H1 (cell line): ENCODE measurements at regions not wholly inside any gene's neighbourhood (a gene's known extent, or its start where the extent isn't known, plus 50 kb on each side); places are given as distances from the start of the nearest gene placed in this dataset.

ENCODE experiments used
- ATF2 ChIP-seq: IDR thresholded peaks from 2 replicates; pipeline ENCODE4 v1.6.1; 2012; ENCODE audit warnings: low read length, inconsistent platforms
- CBX8 ChIP-seq: fragments of 300-800, 300-1000 bp; sonication (generic); IDR thresholded peaks from 2 replicates; pipeline ENCODE4 v1.7.1; 2016; ENCODE audit warnings: low read depth, low read length, borderline replicate concordance
- EGR1 ChIP-seq: IDR thresholded peaks from 2 replicates; pipeline ENCODE4 v1.6.1; 2011; ENCODE audit warnings: low read depth, low read length, borderline replicate concordance
- RAD21 ChIP-seq, 2 experiments: IDR thresholded peaks in 1 of 2; conservative IDR thresholded peaks in 1 of 2; 2 replicates each; pipeline ENCODE4 v1.6.1; 2011; ENCODE audit warnings: low read depth in 2 of 2, low read length in 2 of 2, improper control_type of control experiment in 1 of 2, inconsistent platforms in 1 of 2, mild to moderate bottlenecking in 1 of 2, moderate library complexity in 1 of 2
- RNF2 ChIP-seq: fragments of 200-900, 300-1000 bp; sonication (generic); IDR thresholded peaks from 2 replicates; pipeline ENCODE4 v1.7.1; 2016; ENCODE audit warnings: borderline replicate concordance, low read depth, mild to moderate bottlenecking, antibody characterized with exemption, low read length; ENCODE audit not compliant: poor library complexity, severe bottlenecking; ENCODE audit errors: missing control alignments
- SAP30 ChIP-seq: fragments of 300-600 bp; sonication (generic); IDR thresholded peaks from 2 replicates; pipeline ENCODE4 v1.7.1; 2012; ENCODE audit warnings: low read length, moderate library complexity, mild to moderate bottlenecking, inconsistent platforms; ENCODE audit not compliant: insufficient read depth, insufficient replicate concordance
- TF ChIP-seq, protein P1 (sequence below): IDR thresholded peaks from 2 replicates; pipeline ENCODE4 v1.6.1; 2011; ENCODE audit warnings: low read depth, mild to moderate bottlenecking, low read length; ENCODE audit not compliant: insufficient read depth

DNA sequence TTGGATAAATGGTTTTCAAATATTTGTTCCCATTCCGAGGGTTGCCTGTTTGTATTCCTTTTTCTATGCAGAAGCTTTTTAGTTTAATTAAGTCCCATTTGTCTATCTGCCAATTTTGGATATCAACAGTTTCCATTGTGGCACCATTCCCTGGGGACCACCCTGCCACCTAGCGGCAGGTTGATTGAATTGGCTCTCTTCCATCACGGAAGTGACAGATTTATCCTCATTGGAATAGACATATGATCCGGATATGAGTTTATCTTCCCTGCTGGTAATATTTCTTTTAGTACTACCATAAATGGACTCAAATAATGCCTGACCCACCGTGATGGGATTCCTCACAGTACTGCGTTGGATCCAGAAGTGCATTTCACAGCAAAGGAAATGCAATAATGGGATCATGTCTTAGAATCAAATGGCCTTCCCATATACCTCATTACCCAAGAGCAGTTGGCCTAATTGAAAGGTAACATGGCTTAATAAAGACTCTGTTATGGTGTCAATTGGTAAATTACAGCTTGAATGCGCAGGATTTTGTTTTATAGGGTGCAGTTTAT is 327.0 kb downstream of the BMP2 start (continued):
- TF ChIP-seq, protein P1, sequence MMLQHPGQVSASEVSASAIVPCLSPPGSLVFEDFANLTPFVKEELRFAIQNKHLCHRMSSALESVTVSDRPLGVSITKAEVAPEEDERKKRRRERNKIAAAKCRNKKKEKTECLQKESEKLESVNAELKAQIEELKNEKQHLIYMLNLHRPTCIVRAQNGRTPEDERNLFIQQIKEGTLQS, result no peak
- TF ChIP-seq ATF2 (no peak), EGR1 (no peak), CBX8 (no peak), RNF2 (no peak), RAD21 (IDR thresholded peaks at IDR 0.05 in 1 of 2, conservative IDR thresholded peaks at IDR 0.05 in 1 of 2; ENCODE audit: low read depth in 2 of 2, low read length in 2 of 2) (peak; percentile 87), SAP30 (no peak)
